ENCODE measurements at regions not wholly inside any gene's neighbourhood (a gene's known extent, or its start where the extent isn't known, plus 50 kb on each side); places are given as distances from the start of the nearest gene placed in this dataset.
"Not testable (repeated sequence)": the region's sequence is repeated elsewhere in the genome, so short reads cannot be mapped to it uniquely, and the experiment has no call there.

DNA sequence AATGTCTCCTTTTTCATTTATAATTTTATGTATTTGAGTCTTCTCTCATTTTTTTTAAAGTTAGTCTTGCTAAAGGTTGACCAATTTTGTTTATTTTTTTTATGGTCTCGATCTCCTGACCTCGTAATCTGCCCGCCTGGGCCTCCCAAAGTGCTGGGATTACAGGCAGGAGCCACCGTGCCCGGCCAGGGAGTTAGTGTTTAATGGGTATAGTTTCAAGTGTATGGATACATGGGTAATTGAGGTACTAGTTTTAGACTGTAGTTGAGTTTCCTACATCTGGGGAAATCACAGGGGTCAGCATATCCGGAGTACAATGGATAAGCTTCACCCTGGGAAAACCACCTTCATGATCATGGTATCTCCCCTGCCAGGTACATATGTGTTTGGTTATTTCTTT is 267.3 kb upstream of the KCND2 start:
- no peak for DNase-seq (ENCODE audit: low spot score)
- no peak overlapping the region for H3K27ac ChIP-seq

DNA sequence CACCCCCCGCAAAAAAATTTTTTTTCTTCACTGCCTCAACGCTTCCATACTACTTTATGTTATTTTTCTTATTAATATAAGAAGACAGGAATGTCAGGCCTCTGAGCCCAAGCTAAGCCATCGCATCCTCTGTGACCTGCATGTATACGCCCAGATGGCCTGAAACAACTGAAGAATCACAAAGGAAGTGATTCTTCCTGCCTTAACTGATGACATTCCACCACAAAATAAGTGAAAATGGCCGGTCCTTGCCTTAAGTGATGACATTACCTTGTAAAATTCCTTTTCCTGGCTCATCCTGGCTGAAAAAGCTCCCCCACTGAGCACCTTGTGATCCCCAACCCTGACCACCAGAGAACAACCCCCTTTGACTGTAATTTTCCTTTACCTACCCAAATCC is 258.7 kb upstream of the KCND2 start:
- intact Hi-C loops (cut with DNase I); DNase-seq (ENCODE audit: low spot score); H3K36me3 ChIP-seq; H3K4me3 ChIP-seq; H3K9me3 ChIP-seq; H3K27ac ChIP-seq; H3K4me1 ChIP-seq (replicated peaks); H3K27me3 ChIP-seq (replicated peaks; ENCODE audit: insufficient read depth): not testable (repeated sequence)
- WGBS: 85% methylated on average over 5 of the region's 5 CpGs

More for the DNA sequence above, 267.3 kb upstream of the KCND2 start:
- intact Hi-C loops (cut with DNase I): no loop called here
- 87% methylated on average over 6 of the region's 6 CpGs for WGBS
- no peaks in the 10 kb centered on the region for H3K27me3 ChIP-seq (replicated peaks; ENCODE audit: insufficient read depth)
- H3K9me3 ChIP-seq: no peaks in the 10 kb centered on the region
- H3K36me3 ChIP-seq: no peaks in the 10 kb centered on the region
- TF ChIP-seq POLR2A (IDR thresholded peaks at IDR 0.05) (no peak), CTCF (IDR thresholded peaks at IDR 0.05) (no peak), POLR2AphosphoS5 (IDR thresholded peaks at IDR 0.05) (no peak)
- no peak overlapping the region for H3K4me3 ChIP-seq
- no peaks in the 10 kb centered on the region for H3K4me1 ChIP-seq (replicated peaks)

- DNase-seq (ENCODE audit: low spot score): no peak
- Histone ChIP-seq H3K36me3 (no peaks in the 10 kb centered on the region), H3K27me3 (replicated peaks; ENCODE audit: insufficient read depth) (no peaks in the 10 kb centered on the region), H3K4me1 (replicated peaks) (no peaks in the 10 kb centered on the region), H3K27ac (no peak overlapping the region), H3K9me3 (peaks cover 2% of the 10 kb centered on the region), H3K4me3 (no peak overlapping the region)
- TF ChIP-seq POLR2AphosphoS5 (IDR thresholded peaks at IDR 0.05) (no peak), POLR2A (IDR thresholded peaks at IDR 0.05) (no peak), CTCF (IDR thresholded peaks at IDR 0.05) (no peak)
- 60% methylated on average over 4 of the region's 4 CpGs for WGBS
- intact Hi-C loops (cut with DNase I): no loop called here
Measured at GRCh38 chr7:120014925-120015465, 258.0 kb upstream of the KCND2 start.

DNA sequence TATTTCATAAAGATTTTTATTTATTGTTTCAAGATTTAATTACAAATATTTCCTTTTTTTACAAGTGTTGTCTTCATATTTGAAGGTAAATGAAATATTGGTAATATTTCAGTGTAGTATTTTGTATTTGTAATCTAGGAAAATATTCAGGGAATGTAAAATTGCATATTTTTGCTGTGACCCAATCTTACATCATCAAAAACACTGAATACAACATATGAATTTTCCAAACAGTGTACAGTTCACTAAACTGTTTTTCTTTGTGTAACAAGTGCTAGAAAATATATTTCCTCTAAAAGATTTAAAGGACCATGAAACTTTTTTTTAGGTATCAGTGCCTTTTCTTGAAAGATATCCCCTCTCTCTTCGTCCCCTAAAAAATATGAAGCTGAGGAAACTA is 251.9 kb upstream of the KCND2 start:
- Histone ChIP-seq H3K36me3 (no peaks in the 10 kb centered on the region), H3K9me3 (peaks cover 6% of the 10 kb centered on the region), H3K27me3 (replicated peaks; ENCODE audit: insufficient read depth) (no peaks in the 10 kb centered on the region), H3K4me1 (replicated peaks) (no peaks in the 10 kb centered on the region), H3K27ac (no peak overlapping the region), H3K4me3 (no peak overlapping the region)
- intact Hi-C loops (cut with DNase I): no loop called here
- DNase-seq (ENCODE audit: low spot score): no peak
- 84% methylated on average over 1 of the region's 1 CpG for WGBS
- no peak for TF ChIP-seq CTCF (IDR thresholded peaks at IDR 0.05)
- no peak for TF ChIP-seq POLR2A (IDR thresholded peaks at IDR 0.05)
- no peak for TF ChIP-seq POLR2AphosphoS5 (IDR thresholded peaks at IDR 0.05)

DNA sequence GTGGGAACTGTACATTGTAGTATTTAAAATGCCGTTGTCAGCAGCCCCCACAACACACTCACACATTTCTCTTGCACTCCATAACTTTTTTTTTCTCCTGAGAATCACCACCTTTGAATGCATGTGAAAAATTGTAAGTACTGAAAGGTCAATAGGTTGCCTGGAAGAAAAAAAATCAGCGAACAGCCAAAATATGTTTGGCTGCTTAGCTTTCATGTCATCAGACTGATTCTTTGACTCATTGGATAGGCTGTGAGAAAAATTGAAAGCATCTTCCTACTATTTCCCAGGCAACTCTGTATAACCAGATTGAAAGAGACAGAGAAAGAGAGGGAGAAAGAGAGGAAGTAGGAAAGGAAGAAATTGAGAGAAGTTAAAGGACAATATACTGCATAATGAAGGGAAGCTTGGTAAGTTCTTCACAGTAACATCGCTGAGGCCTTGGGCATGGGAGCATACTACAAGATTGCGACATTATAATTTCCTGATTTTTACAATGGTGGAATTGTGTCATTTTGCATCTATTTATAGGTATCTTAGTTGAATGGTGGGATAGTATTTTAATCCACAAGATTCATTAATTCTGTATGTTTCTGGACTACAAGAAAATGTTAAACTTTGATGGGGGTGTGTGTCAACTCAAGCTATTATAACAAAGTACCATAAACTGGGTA is 249.3 kb upstream of the KCND2 start:
- WGBS: 82% methylated on average over 4 of the region's 4 CpGs
- no peak overlapping the region for H3K4me3 ChIP-seq
- TF ChIP-seq CTCF (IDR thresholded peaks at IDR 0.05) (no peak), POLR2AphosphoS5 (IDR thresholded peaks at IDR 0.05) (no peak), POLR2A (IDR thresholded peaks at IDR 0.05) (no peak)
- DNase-seq (ENCODE audit: low spot score): no peak
- H3K27me3 ChIP-seq (replicated peaks; ENCODE audit: insufficient read depth): no peaks in the 10 kb centered on the region
- no peak overlapping the region for H3K27ac ChIP-seq
- no peaks in the 10 kb centered on the region for H3K36me3 ChIP-seq
- peaks cover 6% of the 10 kb centered on the region for H3K9me3 ChIP-seq
- intact Hi-C loops (cut with DNase I): no loop called here
- no peaks in the 10 kb centered on the region for H3K4me1 ChIP-seq (replicated peaks)
